Fibroblast of pulmonary artery (primary cell): ENCODE measurements at regions not wholly inside any gene's neighbourhood (a gene's known extent, or its start where the extent isn't known, plus 50 kb on each side); places are given as distances from the start of the nearest gene placed in this dataset.

Experiments
- DNase-seq: peaks from one replicate; pipeline ENCODE4 v3.0.0-alpha.2; 2010; ENCODE audit warnings: low read depth
- H3K4me3 ChIP-seq: replicated peaks from 2 replicates; pipeline ENCODE4 v1.5.1; 2011; ENCODE audit warnings: low read depth, mild to moderate bottlenecking, control low read depth, low read length, moderate library complexity
- CTCF ChIP-seq: IDR thresholded peaks from 2 replicates; pipeline ENCODE4 v1.5.1; 2011; ENCODE audit warnings: mild to moderate bottlenecking, control low read depth, low read length, inconsistent platforms; ENCODE audit errors: missing control alignments

GRCh38 chr3:68207327-68207726 lies 552.9 kb upstream of the SUCLG2 start:
- no peak overlapping the region for H3K4me3 ChIP-seq
- no peak for TF ChIP-seq CTCF
- DNase-seq: no peak

- TF ChIP-seq CTCF: no peak
- no peak overlapping the region for H3K4me3 ChIP-seq
- no peak for DNase-seq
Measured at GRCh38 chr3:68206524-68207117, 552.2 kb upstream of the SUCLG2 start.

GRCh38 chr3:68186733-68187132 lies 532.3 kb upstream of the SUCLG2 start:
- DNase-seq: no peak
- no peak for TF ChIP-seq CTCF
- H3K4me3 ChIP-seq: no peak overlapping the region

- no peak overlapping the region for H3K4me3 ChIP-seq
- DNase-seq: no peak
- TF ChIP-seq CTCF: no peak
Measured at GRCh38 chr3:68176600-68176999, 522.2 kb upstream of the SUCLG2 start.

- no peak for DNase-seq
- TF ChIP-seq CTCF: no peak
- no peak overlapping the region for H3K4me3 ChIP-seq
Measured at GRCh38 chr3:68173012-68173634, 518.7 kb upstream of the SUCLG2 start.

- no peak for TF ChIP-seq CTCF
- DNase-seq: no peak
- no peak overlapping the region for H3K4me3 ChIP-seq
Measured at GRCh38 chr3:68172039-68172438, 517.6 kb upstream of the SUCLG2 start.

GRCh38 chr3:68163968-68164367 lies 509.6 kb upstream of the SUCLG2 start:
- no peak for DNase-seq
- H3K4me3 ChIP-seq: no peak overlapping the region
- no peak for TF ChIP-seq CTCF
